ENCODE measurements at regions not wholly inside any gene's neighbourhood (a gene's known extent, or its start where the extent isn't known, plus 50 kb on each side); places are given as distances from the start of the nearest gene placed in this dataset.

DNA sequence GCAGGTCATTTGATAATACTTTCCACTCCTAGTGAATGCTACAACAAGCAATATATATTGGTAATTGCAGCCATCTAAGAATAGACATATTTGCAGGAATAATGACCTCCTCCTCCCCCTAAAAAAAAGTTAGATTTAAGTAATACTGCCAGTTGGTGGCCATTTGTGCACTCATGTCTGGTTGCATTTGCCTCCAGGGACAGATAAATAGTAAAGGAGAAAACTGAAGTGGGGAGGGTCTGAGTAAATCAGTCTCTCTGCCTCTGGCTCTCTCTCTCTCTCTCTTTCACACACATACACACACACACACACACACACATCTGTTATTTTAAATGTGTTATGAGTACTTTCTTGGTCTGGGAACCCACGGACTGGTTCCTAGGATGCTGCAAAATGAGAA is 125.5 kb upstream of the UQCRFS1 start:
- DNase-seq (ENCODE audit: low spot score) (no peak), ATAC-seq (ENCODE audit: low FRiP score) (no peak)
- no peak for TF ChIP-seq CTCF (IDR thresholded peaks at IDR 0.05)

DNA sequence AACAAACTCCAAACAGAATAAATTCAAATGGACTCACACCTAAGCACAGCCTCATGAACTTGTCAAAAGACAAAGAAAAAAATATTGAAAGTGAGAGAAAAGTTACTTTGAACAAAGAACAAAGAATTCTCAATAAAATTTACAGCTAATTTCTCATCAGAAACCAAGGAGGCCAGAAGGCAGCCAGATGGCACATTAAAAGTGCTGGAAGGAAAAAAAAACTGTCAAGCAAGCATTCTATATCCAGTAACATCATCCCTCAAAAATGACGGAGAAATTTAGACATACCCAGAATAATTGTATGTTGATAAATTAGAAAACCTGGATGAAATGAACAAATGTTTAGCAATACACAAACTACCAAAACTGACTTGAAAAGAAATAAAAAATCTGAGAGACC is 129.8 kb upstream of the UQCRFS1 start:
- TF ChIP-seq CTCF (IDR thresholded peaks at IDR 0.05) = no peak
- ATAC-seq (ENCODE audit: low FRiP score) (no peak), DNase-seq (ENCODE audit: low spot score) (no peak)

- no peak for ATAC-seq (ENCODE audit: low FRiP score)
- TF ChIP-seq CTCF (IDR thresholded peaks at IDR 0.05) = no peak
- no peak for DNase-seq (ENCODE audit: low spot score)
These were observed 151.3 kb upstream of the UQCRFS1 start for GRCh38 chr19:29364224-29364726.

DNA sequence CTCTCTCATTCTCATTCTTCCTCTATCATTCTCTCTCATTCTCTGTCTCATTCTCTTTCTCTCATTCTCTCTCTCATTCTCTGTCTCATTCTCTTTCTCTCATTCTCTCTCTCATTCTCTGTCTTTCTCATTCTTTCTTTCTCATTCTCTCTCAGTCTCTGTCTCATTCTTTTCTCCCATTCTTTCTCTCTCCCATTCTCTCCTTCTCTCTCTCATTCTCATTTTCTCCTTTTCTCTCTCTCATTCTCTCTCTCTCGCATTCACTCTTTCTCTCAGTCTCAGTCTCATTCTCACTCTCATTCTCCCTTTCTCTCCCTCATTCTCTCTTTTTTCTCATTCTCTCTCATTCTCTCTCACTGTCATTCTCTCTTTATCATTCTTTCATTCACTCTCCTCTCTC is 152.0 kb upstream of the UQCRFS1 start:
- no peak for ATAC-seq (ENCODE audit: low FRiP score)
- TF ChIP-seq CTCF (IDR thresholded peaks at IDR 0.05) = no peak

GRCh38 chr19:29365836-29366417 is 153.0 kb upstream of the UQCRFS1 start:
- TF ChIP-seq CTCF (IDR thresholded peaks at IDR 0.05) = no peak
- ATAC-seq (ENCODE audit: low FRiP score) (no peak), DNase-seq (ENCODE audit: low spot score) (no peak)

More for the DNA sequence above, 152.0 kb upstream of the UQCRFS1 start:
- no peak for DNase-seq (ENCODE audit: low spot score)

DNA sequence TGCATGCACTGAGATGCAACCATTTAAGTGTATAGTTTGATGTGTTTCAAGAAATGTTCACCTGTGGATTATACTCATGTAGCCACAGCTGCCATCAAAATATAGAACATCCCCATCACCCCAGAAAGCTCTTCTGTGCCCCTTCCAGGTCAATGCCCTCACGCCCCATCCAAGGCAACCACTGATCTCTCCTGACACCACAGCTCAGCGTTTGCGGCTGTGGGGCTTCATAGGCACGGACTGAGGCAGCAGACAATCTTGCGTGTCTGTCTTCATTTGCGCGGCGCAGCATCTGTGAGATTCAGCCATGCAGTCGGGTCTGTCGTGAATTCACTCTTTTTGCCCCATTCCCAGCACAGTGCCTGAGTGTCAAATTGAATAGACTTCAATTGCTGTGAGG is 153.8 kb upstream of the UQCRFS1 start:
- no peak for ATAC-seq (ENCODE audit: low FRiP score)
- no peak for TF ChIP-seq CTCF (IDR thresholded peaks at IDR 0.05)
- no peak for DNase-seq (ENCODE audit: low spot score)

GRCh38 chr19:29367791-29368222 is 154.9 kb upstream of the UQCRFS1 start:
- TF ChIP-seq CTCF (IDR thresholded peaks at IDR 0.05) = no peak
- no peak for DNase-seq (ENCODE audit: low spot score)
- ATAC-seq (ENCODE audit: low FRiP score) = no peak

All from omental fat pad (tissue), 3 donors.